Neuronal stem cell (in vitro differentiated cells): ENCODE measurements at regions not wholly inside any gene's neighbourhood (a gene's known extent, or its start where the extent isn't known, plus 50 kb on each side); places are given as distances from the start of the nearest gene placed in this dataset.

ENCODE experiments used
- DNase-seq: peaks from one replicate; pipeline ENCODE4 v3.0.0-alpha.2; 2013; ENCODE audit warnings: low spot score
- H2AFZ ChIP-seq: one replicate; pipeline ENCODE4 v1.6.1; 2013; ENCODE audit warnings: mild to moderate bottlenecking, low read length, inconsistent platforms
- H2AK5ac ChIP-seq: 2 replicates; pipeline ENCODE4 v1.6.1; 2013; ENCODE audit warnings: low read depth, mild to moderate bottlenecking, inconsistent platforms, low read length, moderate library complexity, mixed read lengths
- H2BK120ac ChIP-seq: 2 replicates; pipeline ENCODE4 v1.6.1; 2013; ENCODE audit warnings: low read depth, mild to moderate bottlenecking, inconsistent platforms, low read length, moderate library complexity, mixed read lengths
- H2BK12ac ChIP-seq: one replicate; pipeline ENCODE4 v1.6.1; 2013; ENCODE audit warnings: low read length, inconsistent platforms
- H2BK15ac ChIP-seq: 2 replicates; pipeline ENCODE4 v1.6.1; 2013; ENCODE audit warnings: mild to moderate bottlenecking, low read length, inconsistent platforms, mixed read lengths
- H2BK5ac ChIP-seq: one replicate; pipeline ENCODE4 v1.6.1; 2013; ENCODE audit warnings: inconsistent platforms, mild to moderate bottlenecking, low read length, moderate library complexity
- H3K14ac ChIP-seq: one replicate; pipeline ENCODE4 v1.6.1; 2013; ENCODE audit warnings: low read length, inconsistent platforms
- H3K18ac ChIP-seq: 2 replicates; pipeline ENCODE4 v1.6.1; 2013; ENCODE audit warnings: low read length, inconsistent platforms
- H3K23ac ChIP-seq: 2 replicates; pipeline ENCODE4 v1.6.1; 2013; ENCODE audit warnings: low read depth, mild to moderate bottlenecking, mixed read lengths, low read length, inconsistent platforms; ENCODE audit not compliant: poor library complexity
- H3K27ac ChIP-seq: replicated peaks from 3 replicates; pipeline ENCODE4 v1.5.1; 2013; ENCODE audit warnings: low read length, inconsistent platforms
- H3K27me3 ChIP-seq, 3 experiments: 2 replicates each; pipeline ENCODE4 v1.6.1; 2013; ENCODE audit warnings: low read length in 3 of 3, mild to moderate bottlenecking in 2 of 3, inconsistent platforms in 1 of 3, low read depth in 1 of 3, mixed read lengths in 1 of 3, moderate library complexity in 1 of 3; ENCODE audit not compliant: control insufficient read depth in 3 of 3, insufficient read depth in 3 of 3
- H3K36me3 ChIP-seq, 2 donors: replicated peaks in 1 of 2; 2 replicates each; pipeline ENCODE4 v1.6.1; 2013; ENCODE audit warnings: low read length in 2 of 2; ENCODE audit not compliant: control insufficient read depth in 2 of 2, insufficient read depth in 2 of 2
- H3K4ac ChIP-seq: 2 replicates; pipeline ENCODE4 v1.6.1; 2013; ENCODE audit warnings: inconsistent platforms, mild to moderate bottlenecking, low read length, moderate library complexity
- H3K4me1 ChIP-seq, 2 donors: 1 replicate in 1 of 2; 2 replicates in 1 of 2; pipeline ENCODE4 v1.6.1; 2013; ENCODE audit warnings: low read length in 2 of 2, low read depth in 1 of 2; ENCODE audit not compliant: control insufficient read depth in 2 of 2, insufficient read depth in 1 of 2
- H3K4me2 ChIP-seq: one replicate; pipeline ENCODE4 v1.6.1; 2013; ENCODE audit warnings: mild to moderate bottlenecking, low read length, inconsistent platforms; ENCODE audit not compliant: insufficient read depth, poor library complexity, severe bottlenecking
- H3K4me3 ChIP-seq, 2 donors: 2 replicates each; pipeline ENCODE4 v1.5.1; 2013; ENCODE audit warnings: low read length in 2 of 2, mild to moderate bottlenecking in 2 of 2, inconsistent platforms in 1 of 2, moderate library complexity in 1 of 2
- H3K79me1 ChIP-seq: one replicate; pipeline ENCODE4 v1.6.1; 2013; ENCODE audit warnings: low read depth, mild to moderate bottlenecking, inconsistent platforms, low read length, moderate library complexity
- H3K9ac ChIP-seq: one replicate; pipeline ENCODE4 v1.6.1; 2013; ENCODE audit warnings: mild to moderate bottlenecking, low read depth, low read length, inconsistent platforms; ENCODE audit not compliant: poor library complexity
- H3K9me3 ChIP-seq, 2 donors: replicated peaks in 1 of 2; 2 replicates each; pipeline versions ENCODE3 to v1.6.1; 2013; ENCODE audit warnings: low read length in 2 of 2, mild to moderate bottlenecking in 2 of 2, inconsistent platforms in 1 of 2, low read depth in 1 of 2, mixed read lengths in 1 of 2, moderate library complexity in 1 of 2; ENCODE audit not compliant: control insufficient read depth in 2 of 2, insufficient read depth in 1 of 2
- H4K8ac ChIP-seq: one replicate; pipeline ENCODE4 v1.6.1; 2013; ENCODE audit warnings: low read depth, mild to moderate bottlenecking, inconsistent platforms, low read length, moderate library complexity
- H4K91ac ChIP-seq: one replicate; pipeline ENCODE4 v1.6.1; 2013; ENCODE audit warnings: low read length, low read depth, mild to moderate bottlenecking, inconsistent platforms; ENCODE audit not compliant: poor library complexity
- WGBS, 2 donors: extraction: QIAGEN DNeasy Blood & Tissue Kit; methylation state at CpG; one replicate each; pipeline ENCODE4 v1.1.7; 2013; ENCODE audit warnings: missing lambda C conversion rate in 2 of 2, mixed read lengths in 1 of 2; ENCODE audit not compliant: insufficient read length in 2 of 2, insufficient replicate concordance in 1 of 2; ENCODE audit errors: extremely low coverage in 2 of 2; 5-methylcytosine and 5-hydroxymethylcytosine counted together

- no peaks in the 10 kb centered on the region for H3K79me1 ChIP-seq
- peak overlapping the region; percentile 40 for H2AFZ ChIP-seq
- no peak overlapping the region for H2BK12ac ChIP-seq
- peaks cover 0 to 2% of the 10 kb centered on the region in 2 donors for H3K9me3 ChIP-seq
- H3K4ac ChIP-seq, result no peak overlapping the region
- no peak overlapping the region for H2BK15ac ChIP-seq
- H4K91ac ChIP-seq, result no peak overlapping the region
- no peak for DNase-seq
- H4K8ac ChIP-seq, result no peak overlapping the region
- H3K4me2 ChIP-seq, result no peak overlapping the region
- no peak overlapping the region for H2BK120ac ChIP-seq
- H3K23ac ChIP-seq, result no peak overlapping the region
- H2AK5ac ChIP-seq, result no peak overlapping the region
- H3K27me3 ChIP-seq, result no peaks in the 10 kb centered on the region
- no peak overlapping the region for H3K4me3 ChIP-seq
- H3K36me3 ChIP-seq, result no peaks in the 10 kb centered on the region
- no peak overlapping the region for H3K9ac ChIP-seq
- WGBS, 2 donors, result no CpG with 5 or more reads among the region's 3 CpGs
- H3K4me1 ChIP-seq, result no peaks in the 10 kb centered on the region
- no peak overlapping the region for H2BK5ac ChIP-seq
- no peak overlapping the region for H3K27ac ChIP-seq
- no peak overlapping the region for H3K14ac ChIP-seq
- H3K18ac ChIP-seq, result no peak overlapping the region
Measured at GRCh38 chr1:193736507-193736906, 550.1 kb upstream of the B3GALT2 start.

DNA sequence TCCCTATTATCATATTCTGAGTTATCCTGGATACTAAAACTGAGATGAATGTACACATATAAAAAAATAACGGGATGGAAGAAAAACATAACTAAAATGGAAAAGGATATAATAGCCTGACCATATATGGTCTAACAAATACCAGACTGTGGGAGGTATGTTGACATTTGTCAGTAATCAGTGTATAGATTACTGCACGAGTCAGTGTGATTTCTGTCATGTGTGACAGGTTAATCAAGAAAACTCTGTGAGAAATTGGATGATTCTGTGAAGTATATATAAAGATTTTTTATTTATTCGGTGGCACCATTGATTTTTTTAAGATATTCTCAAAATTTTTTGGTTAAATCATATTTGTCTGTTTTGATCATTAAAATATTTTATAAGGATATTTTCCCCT is 547.3 kb upstream of the B3GALT2 start:
- no peak overlapping the region for H3K9ac ChIP-seq
- no peak overlapping the region for H2BK12ac ChIP-seq
- no peak overlapping the region for H2BK120ac ChIP-seq
- no peak overlapping the region for H3K14ac ChIP-seq
- H4K91ac ChIP-seq, result no peak overlapping the region
- no peak overlapping the region for H3K27ac ChIP-seq
- no CpG with 5 or more reads among the region's 3 CpGs for WGBS, 2 donors
- no peaks in the 10 kb centered on the region for H3K36me3 ChIP-seq
- no peaks in the 10 kb centered on the region for H3K79me1 ChIP-seq
- peaks cover 0 to 2% of the 10 kb centered on the region in 2 donors for H3K9me3 ChIP-seq
- no peaks in the 10 kb centered on the region for H3K4me1 ChIP-seq
- H3K4me3 ChIP-seq, result no peak overlapping the region
- H3K27me3 ChIP-seq, result no peaks in the 10 kb centered on the region
- no peak overlapping the region for H3K23ac ChIP-seq
- no peak overlapping the region for H3K4ac ChIP-seq
- no peak overlapping the region for H2BK5ac ChIP-seq
- no peak overlapping the region for H2AK5ac ChIP-seq
- DNase-seq, result no peak
- no peak overlapping the region for H2BK15ac ChIP-seq
- no peak overlapping the region for H4K8ac ChIP-seq
- no peak overlapping the region for H2AFZ ChIP-seq
- no peak overlapping the region for H3K4me2 ChIP-seq
- no peak overlapping the region for H3K18ac ChIP-seq

GRCh38 chr1:193730017-193730416 is 543.6 kb upstream of the B3GALT2 start:
- H4K91ac ChIP-seq, result no peak overlapping the region
- no peak overlapping the region for H3K4ac ChIP-seq
- no peak overlapping the region for H2BK120ac ChIP-seq
- peaks cover 0 to 2% of the 10 kb centered on the region in 2 donors for H3K9me3 ChIP-seq
- H3K9ac ChIP-seq, result no peak overlapping the region
- no peak overlapping the region for H2BK12ac ChIP-seq
- H4K8ac ChIP-seq, result no peak overlapping the region
- no peaks in the 10 kb centered on the region for H3K36me3 ChIP-seq
- no peak overlapping the region for H2BK15ac ChIP-seq
- H2BK5ac ChIP-seq, result no peak overlapping the region
- no peaks in the 10 kb centered on the region for H3K4me1 ChIP-seq
- WGBS, 2 donors, result no CpG with 5 or more reads among the region's 3 CpGs
- H2AFZ ChIP-seq, result no peak overlapping the region
- no peak overlapping the region for H3K4me3 ChIP-seq
- H2AK5ac ChIP-seq, result no peak overlapping the region
- H3K79me1 ChIP-seq, result no peaks in the 10 kb centered on the region
- H3K4me2 ChIP-seq, result no peak overlapping the region
- no peak overlapping the region for H3K18ac ChIP-seq
- H3K27me3 ChIP-seq, result no peaks in the 10 kb centered on the region
- DNase-seq, result no peak
- H3K23ac ChIP-seq, result no peak overlapping the region
- no peak overlapping the region for H3K14ac ChIP-seq
- no peak overlapping the region for H3K27ac ChIP-seq

GRCh38 chr1:193729429-193729828 is 543.0 kb upstream of the B3GALT2 start:
- WGBS, 2 donors, result no CpG with 5 or more reads among the region's 2 CpGs
- H2AFZ ChIP-seq, result no peak overlapping the region
- H3K4ac ChIP-seq, result no peak overlapping the region
- no peaks in the 10 kb centered on the region for H3K79me1 ChIP-seq
- no peak overlapping the region for H3K23ac ChIP-seq
- H3K18ac ChIP-seq, result no peak overlapping the region
- H2AK5ac ChIP-seq, result no peak overlapping the region
- H2BK12ac ChIP-seq, result no peak overlapping the region
- no peak overlapping the region for H2BK5ac ChIP-seq
- H3K14ac ChIP-seq, result no peak overlapping the region
- no peak overlapping the region for H3K4me3 ChIP-seq
- no peak overlapping the region for H2BK15ac ChIP-seq
- H4K91ac ChIP-seq, result no peak overlapping the region
- peaks cover 0 to 2% of the 10 kb centered on the region in 2 donors for H3K9me3 ChIP-seq
- no peak overlapping the region for H3K4me2 ChIP-seq
- H2BK120ac ChIP-seq, result no peak overlapping the region
- no peaks in the 10 kb centered on the region for H3K4me1 ChIP-seq
- H3K27ac ChIP-seq, result no peak overlapping the region
- H3K27me3 ChIP-seq, result no peaks in the 10 kb centered on the region
- H3K9ac ChIP-seq, result no peak overlapping the region
- no peak for DNase-seq
- no peaks in the 10 kb centered on the region for H3K36me3 ChIP-seq
- no peak overlapping the region for H4K8ac ChIP-seq
